GM23338 (cell line): ENCODE measurements at regions not wholly inside any gene's neighbourhood (a gene's known extent, or its start where the extent isn't known, plus 50 kb on each side); places are given as distances from the start of the nearest gene placed in this dataset.

Experiments used
- ATAC-seq: fragments of 200-7000 bp; cut with Tn5 transposase; 3 replicates; pipeline ENCODE4 v1.9.1; 2020
- DNase-seq: peaks from one replicate; pipeline ENCODE4 v3.0.0-alpha.2; 2015; ENCODE audit warnings: low spot score
- H2AFZ ChIP-seq: fragments of 200-600 bp; sonication (generic); 2 replicates; pipeline ENCODE4 v1.8.0; 2016; ENCODE audit warnings: antibody characterized with exemption, mild to moderate bottlenecking, moderate library complexity
- H3F3A ChIP-seq: fragments of 200-600 bp; sonication (generic); replicated peaks from 2 replicates; pipeline ENCODE4 v1.8.0; 2017; ENCODE audit warnings: antibody characterized with exemption, mixed run types, low read depth
- H3K27ac ChIP-seq: fragments of 200-600 bp; sonication (generic); 2 replicates; pipeline ENCODE4 v1.6.1; 2016; ENCODE audit warnings: low read depth
- H3K27me3 ChIP-seq: fragments of 200-600 bp; sonication (generic); 2 replicates; pipeline ENCODE4 v1.8.0; 2016; ENCODE audit warnings: mild to moderate bottlenecking, mixed run types, moderate library complexity; ENCODE audit not compliant: insufficient read depth
- H3K36me3 ChIP-seq: fragments of 200-600 bp; sonication (generic); 2 replicates; pipeline ENCODE4 v1.8.0; 2016; ENCODE audit warnings: mild to moderate bottlenecking; ENCODE audit not compliant: insufficient read depth
- H3K4me1 ChIP-seq: fragments of 200-600 bp; sonication (generic); 2 replicates; pipeline ENCODE4 v1.8.0; 2016; ENCODE audit warnings: mild to moderate bottlenecking, moderate library complexity; ENCODE audit not compliant: insufficient read depth
- H3K4me2 ChIP-seq: fragments of 200-600 bp; sonication (generic); 2 replicates; pipeline ENCODE4 v1.7.1; 2017; ENCODE audit warnings: mixed run types
- H3K4me3 ChIP-seq: fragments of 200-600 bp; sonication (generic); 2 replicates; pipeline ENCODE4 v1.6.1; 2016; ENCODE audit warnings: mixed run types
- H3K79me2 ChIP-seq: fragments of 200-600 bp; sonication (generic); replicated peaks from 2 replicates; pipeline ENCODE4 v1.8.0; 2017; ENCODE audit warnings: mild to moderate bottlenecking; ENCODE audit not compliant: insufficient read depth
- H3K9me2 ChIP-seq: fragments of 200-600 bp; sonication (generic); 2 replicates; pipeline ENCODE4 v1.8.0; 2017; ENCODE audit not compliant: insufficient read depth
- H4K20me1 ChIP-seq: fragments of 200-600 bp; sonication (generic); replicated peaks from 2 replicates; pipeline ENCODE4 v1.8.0; 2017; ENCODE audit warnings: mild to moderate bottlenecking; ENCODE audit not compliant: insufficient read depth
- H3K27ac Mint-ChIP-seq: 2 replicates; pipeline ENCODE4 v1.8.0; 2020; ENCODE audit warnings: inconsistent platforms, mild to moderate bottlenecking, moderate library complexity, mixed read lengths
- H3K27me3 Mint-ChIP-seq: 3 replicates; pipeline ENCODE4 v1.8.0; 2022; ENCODE audit warnings: low read depth, mild to moderate bottlenecking, moderate library complexity, mixed read lengths, inconsistent platforms; ENCODE audit not compliant: insufficient read depth, poor library complexity
- H3K36me3 Mint-ChIP-seq: 3 replicates; pipeline ENCODE4 v1.8.0; 2021; ENCODE audit warnings: low read depth, mild to moderate bottlenecking, inconsistent platforms, moderate library complexity, mixed read lengths
- H3K4me1 Mint-ChIP-seq: 3 replicates; pipeline ENCODE4 v1.8.0; 2020; ENCODE audit warnings: mild to moderate bottlenecking, inconsistent platforms, mixed read lengths
- H3K4me3 Mint-ChIP-seq: 3 replicates; pipeline ENCODE4 v1.8.0; 2021; ENCODE audit warnings: moderate library complexity, mild to moderate bottlenecking, inconsistent platforms, mixed read lengths
- H3K9me3 Mint-ChIP-seq: 3 replicates; pipeline ENCODE4 v1.8.0; 2020; ENCODE audit warnings: moderate library complexity, mild to moderate bottlenecking, inconsistent platforms, mixed read lengths
- CREB1 ChIP-seq: fragments of 250-450 bp; sonication (Bioruptor Pico); IDR thresholded peaks from 2 replicates; pipeline ENCODE4 v1.5.0; 2020; ENCODE audit warnings: low read depth, mild to moderate bottlenecking, moderate library complexity
- CTCF ChIP-seq, 2 experiments: fragments of 200-600 bp in 1 of 2; sonication (generic) in 1 of 2; conservative IDR thresholded peaks; 2 replicates each; pipeline versions ENCODE4 v1.5.1 to v1.6.1; 2016 to 2017; ENCODE audit warnings: antibody characterized with exemption in 2 of 2, low read depth in 2 of 2, mild to moderate bottlenecking in 2 of 2, moderate library complexity in 1 of 2
- EZH2phosphoT487 ChIP-seq: fragments of 200-600 bp; sonication (generic); IDR thresholded peaks from one replicate; pipeline ENCODE4 v1.8.1; 2018; ENCODE audit warnings: antibody characterized with exemption; ENCODE audit not compliant: unreplicated experiment
- JUNB ChIP-seq: IDR thresholded peaks from one replicate; pipeline ENCODE4 v1.6.1; 2016; ENCODE audit warnings: antibody characterized with exemption; ENCODE audit not compliant: unreplicated experiment
- NANOG ChIP-seq: IDR thresholded peaks from 2 replicates; pipeline ENCODE4 v1.6.1; 2016; ENCODE audit warnings: antibody characterized with exemption, borderline replicate concordance
- POLR2AphosphoS5 ChIP-seq: IDR thresholded peaks from 2 replicates; pipeline ENCODE4 v1.6.1; 2016; ENCODE audit warnings: antibody characterized with exemption, low read depth
- REST ChIP-seq: IDR thresholded peaks from one replicate; pipeline ENCODE4 v1.6.1; 2018; ENCODE audit warnings: antibody characterized with exemption; ENCODE audit not compliant: unreplicated experiment
- STAT1 ChIP-seq: IDR thresholded peaks from one replicate; pipeline ENCODE4 v1.6.1; 2016; ENCODE audit warnings: antibody characterized with exemption; ENCODE audit not compliant: unreplicated experiment
- ZNF114 ChIP-seq: fragments of 250-450 bp; sonication (Bioruptor Pico); IDR thresholded peaks from 2 replicates; pipeline ENCODE4 v1.5.0; 2020; ENCODE audit warnings: mild to moderate bottlenecking, moderate library complexity
- ZNF331 ChIP-seq: fragments of 250-450 bp; sonication (Bioruptor Pico); IDR thresholded peaks from 2 replicates; pipeline ENCODE4 v1.5.0; 2020; ENCODE audit warnings: low read depth, mild to moderate bottlenecking, moderate library complexity
- ZNF462 ChIP-seq: fragments of 250-450 bp; sonication (Bioruptor Pico); IDR thresholded peaks from 2 replicates; pipeline ENCODE4 v1.5.0; 2020; ENCODE audit warnings: mild to moderate bottlenecking, moderate library complexity

- ATAC-seq (no peak), DNase-seq (no peak)
- H3K36me3 ChIP-seq = no peaks in the 10 kb centered on the region
- H3K9me2 ChIP-seq = no peaks in the 10 kb centered on the region
- H3K79me2 ChIP-seq = no peaks in the 10 kb centered on the region
- TF ChIP-seq NANOG = no peak
- TF ChIP-seq ZNF114 (CRISPR knock-in tag) = no peak
- TF ChIP-seq STAT1 = no peak
- peaks cover 5% of the 10 kb centered on the region; the same call in 2 of the 3 replicates for H3K9me3 Mint-ChIP-seq
- no peak overlapping the region for H3K4me3 ChIP-seq
- H3K27me3 Mint-ChIP-seq = no peaks in the 10 kb centered on the region
- no peaks in the 10 kb centered on the region for H4K20me1 ChIP-seq
- no peaks in the 10 kb centered on the region for H3F3A ChIP-seq
- no peak overlapping the region for H3K4me3 Mint-ChIP-seq
- no peak overlapping the region for H3K27ac ChIP-seq
- no peak overlapping the region for H3K4me2 ChIP-seq
- H3K27me3 ChIP-seq = no peaks in the 10 kb centered on the region
- H3K27ac Mint-ChIP-seq = no peak overlapping the region
- no peak overlapping the region for H2AFZ ChIP-seq
- H3K4me1 ChIP-seq = no peaks in the 10 kb centered on the region; the same call in 1 of the 2 replicates
- H3K36me3 Mint-ChIP-seq = no peaks in the 10 kb centered on the region
- H3K4me1 Mint-ChIP-seq = peaks cover 5% of the 10 kb centered on the region
Measured at GRCh38 chr1:98101364-98101763, 180.5 kb upstream of the DPYD start.

- Histone ChIP-seq H3K27me3 (no peaks in the 10 kb centered on the region), H3K4me1 (no peaks in the 10 kb centered on the region; the same call in 1 of the 2 replicates), H2AFZ (no peak overlapping the region), H3K36me3 (no peaks in the 10 kb centered on the region), H3F3A (no peaks in the 10 kb centered on the region), H4K20me1 (no peaks in the 10 kb centered on the region), H3K4me2 (no peak overlapping the region), H3K27ac (no peak overlapping the region), H3K79me2 (no peaks in the 10 kb centered on the region), H3K9me2 (no peaks in the 10 kb centered on the region), H3K4me3 (no peak overlapping the region)
- ATAC-seq = no peak
- Mint-ChIP-seq H3K27ac (no peak overlapping the region), H3K4me3 (no peak overlapping the region), H3K36me3 (no peaks in the 10 kb centered on the region), H3K27me3 (no peaks in the 10 kb centered on the region), H3K9me3 (no peaks in the 10 kb centered on the region), H3K4me1 (peaks cover 5% of the 10 kb centered on the region)
- no peak for DNase-seq
- no peak for TF ChIP-seq EZH2phosphoT487
- TF ChIP-seq NANOG = no peak
- no peak for TF ChIP-seq ZNF462 (CRISPR knock-in tag)
- no peak for TF ChIP-seq CREB1 (CRISPR knock-in tag)
- no peak for TF ChIP-seq JUNB
- TF ChIP-seq ZNF331 (CRISPR knock-in tag) = no peak
- no peak for TF ChIP-seq CTCF (conservative IDR thresholded peaks at IDR 0.05; ENCODE audit: low read depth in 2 of 2)
- TF ChIP-seq REST = no peak
- TF ChIP-seq POLR2AphosphoS5 = no peak
- no peak for TF ChIP-seq ZNF114 (CRISPR knock-in tag)
Measured at GRCh38 chr1:98099501-98099900, 178.7 kb upstream of the DPYD start.
